Liver (tissue), 3 donors: ENCODE measurements at regions not wholly inside any gene's neighbourhood (a gene's known extent, or its start where the extent isn't known, plus 50 kb on each side); places are given as distances from the start of the nearest gene placed in this dataset.

ENCODE experiments used
- CTCF ChIP-seq: fragments of 150-350 bp; IDR thresholded peaks from 2 replicates; pipeline ENCODE4 v1.5.1; 2017; ENCODE audit warnings: improper control_type of control experiment, low read depth, low read length; ENCODE audit not compliant: missing input control
- EGR1 ChIP-seq, 2 donors: IDR thresholded peaks; 2 replicates each; pipeline ENCODE4 v1.6.1; 2016 to 2018; ENCODE audit warnings: antibody characterized with exemption in 2 of 2, low read depth in 2 of 2
- FOXA1 ChIP-seq: IDR thresholded peaks from 2 replicates; pipeline ENCODE4 v1.6.1; 2016; ENCODE audit warnings: antibody characterized with exemption
- GABPA ChIP-seq, 2 donors: IDR thresholded peaks in 1 of 2; conservative IDR thresholded peaks in 1 of 2; 2 replicates each; pipeline ENCODE4 v1.6.1; 2016; ENCODE audit warnings: antibody characterized with exemption in 2 of 2, mild to moderate bottlenecking in 1 of 2, moderate library complexity in 1 of 2
- HNF4G ChIP-seq: IDR thresholded peaks from 2 replicates; pipeline ENCODE4 v1.6.1; 2016; ENCODE audit warnings: antibody characterized with exemption
- JUND ChIP-seq, 2 donors: IDR thresholded peaks; 2 replicates each; pipeline ENCODE4 v1.6.1; 2016; ENCODE audit warnings: antibody characterized with exemption in 2 of 2
- RAD21 ChIP-seq, 2 donors: IDR thresholded peaks; 2 replicates each; pipeline ENCODE4 v1.6.1; 2016; ENCODE audit warnings: antibody characterized with exemption in 2 of 2, mild to moderate bottlenecking in 2 of 2
- SP1 ChIP-seq: IDR thresholded peaks from 2 replicates; pipeline ENCODE4 v1.6.1; 2018; ENCODE audit warnings: antibody characterized with exemption, mild to moderate bottlenecking
- TAF1 ChIP-seq: conservative IDR thresholded peaks from 2 replicates; pipeline ENCODE4 v1.6.1; 2016; ENCODE audit warnings: antibody characterized with exemption, mild to moderate bottlenecking
- YY1 ChIP-seq: IDR thresholded peaks from 2 replicates; pipeline ENCODE4 v1.6.1; 2016; ENCODE audit warnings: antibody characterized with exemption, mild to moderate bottlenecking
- ZBTB33 ChIP-seq: IDR thresholded peaks from 2 replicates; pipeline ENCODE4 v1.6.1; 2016; ENCODE audit warnings: antibody characterized with exemption
- TF ChIP-seq, protein P1 (sequence below): IDR thresholded peaks from 2 replicates; pipeline ENCODE4 v1.6.1; 2016; ENCODE audit warnings: antibody characterized with exemption
- TF ChIP-seq, protein P2 (sequence below): IDR thresholded peaks from 2 replicates; pipeline ENCODE4 v1.6.1; 2016; ENCODE audit warnings: antibody characterized with exemption, mild to moderate bottlenecking
- donor health status: healthy.
- donor health status: healthy.

DNA sequence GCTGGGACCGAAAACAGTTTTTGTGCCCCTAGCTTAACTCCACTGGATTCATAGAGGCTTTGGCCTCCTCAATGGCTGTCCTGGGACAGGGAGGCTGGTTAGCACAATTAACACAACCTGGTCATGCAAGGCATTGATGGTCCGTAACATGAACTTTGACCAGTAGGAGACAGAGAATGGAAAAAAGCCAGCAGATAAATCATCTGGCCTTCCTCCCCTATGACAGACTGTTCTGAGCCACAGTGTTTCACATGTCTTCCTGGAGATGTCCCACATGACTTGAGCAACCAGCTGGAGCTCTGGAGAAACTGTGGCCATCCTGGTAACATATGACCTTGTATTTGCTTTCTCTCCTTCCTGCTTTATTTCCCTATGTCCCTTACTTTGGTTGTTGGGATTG, 244.2 kb downstream of the UQCRFS1 start:
- TF ChIP-seq CTCF (no peak), RAD21 (IDR thresholded peaks at IDR 0.05) (no peak), EGR1 (IDR thresholded peaks at IDR 0.05; ENCODE audit: low read depth in 2 of 2) (no peak), YY1 (no peak), TAF1 (no peak), FOXA1 (no peak), GABPA (IDR thresholded peaks at IDR 0.05 in 1 of 2, conservative IDR thresholded peaks at IDR 0.05 in 1 of 2) (no peak), HNF4G (no peak), JUND (IDR thresholded peaks at IDR 0.05) (no peak), ZBTB33 (no peak), SP1 (no peak)
- TF ChIP-seq, protein P1, sequence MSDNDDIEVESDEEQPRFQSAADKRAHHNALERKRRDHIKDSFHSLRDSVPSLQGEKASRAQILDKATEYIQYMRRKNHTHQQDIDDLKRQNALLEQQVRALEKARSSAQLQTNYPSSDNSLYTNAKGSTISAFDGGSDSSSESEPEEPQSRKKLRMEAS = no peak
- TF ChIP-seq, protein P2, sequence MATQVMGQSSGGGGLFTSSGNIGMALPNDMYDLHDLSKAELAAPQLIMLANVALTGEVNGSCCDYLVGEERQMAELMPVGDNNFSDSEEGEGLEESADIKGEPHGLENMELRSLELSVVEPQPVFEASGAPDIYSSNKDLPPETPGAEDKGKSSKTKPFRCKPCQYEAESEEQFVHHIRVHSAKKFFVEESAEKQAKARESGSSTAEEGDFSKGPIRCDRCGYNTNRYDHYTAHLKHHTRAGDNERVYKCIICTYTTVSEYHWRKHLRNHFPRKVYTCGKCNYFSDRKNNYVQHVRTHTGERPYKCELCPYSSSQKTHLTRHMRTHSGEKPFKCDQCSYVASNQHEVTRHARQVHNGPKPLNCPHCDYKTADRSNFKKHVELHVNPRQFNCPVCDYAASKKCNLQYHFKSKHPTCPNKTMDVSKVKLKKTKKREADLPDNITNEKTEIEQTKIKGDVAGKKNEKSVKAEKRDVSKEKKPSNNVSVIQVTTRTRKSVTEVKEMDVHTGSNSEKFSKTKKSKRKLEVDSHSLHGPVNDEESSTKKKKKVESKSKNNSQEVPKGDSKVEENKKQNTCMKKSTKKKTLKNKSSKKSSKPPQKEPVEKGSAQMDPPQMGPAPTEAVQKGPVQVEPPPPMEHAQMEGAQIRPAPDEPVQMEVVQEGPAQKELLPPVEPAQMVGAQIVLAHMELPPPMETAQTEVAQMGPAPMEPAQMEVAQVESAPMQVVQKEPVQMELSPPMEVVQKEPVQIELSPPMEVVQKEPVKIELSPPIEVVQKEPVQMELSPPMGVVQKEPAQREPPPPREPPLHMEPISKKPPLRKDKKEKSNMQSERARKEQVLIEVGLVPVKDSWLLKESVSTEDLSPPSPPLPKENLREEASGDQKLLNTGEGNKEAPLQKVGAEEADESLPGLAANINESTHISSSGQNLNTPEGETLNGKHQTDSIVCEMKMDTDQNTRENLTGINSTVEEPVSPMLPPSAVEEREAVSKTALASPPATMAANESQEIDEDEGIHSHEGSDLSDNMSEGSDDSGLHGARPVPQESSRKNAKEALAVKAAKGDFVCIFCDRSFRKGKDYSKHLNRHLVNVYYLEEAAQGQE = no peak
